ENCODE measurements at regions not wholly inside any gene's neighbourhood (a gene's known extent, or its start where the extent isn't known, plus 50 kb on each side); places are given as distances from the start of the nearest gene placed in this dataset.
"Not testable (repeated sequence)": the region's sequence is repeated elsewhere in the genome, so short reads cannot be mapped to it uniquely, and the experiment has no call there.

- DNase-seq; intact Hi-C loops (cut with DNase I): not testable (repeated sequence)
Observed at GRCh38 chr9:42421630-42422029, 238.2 kb downstream of the SPATA31A6 start.

GRCh38 chr9:42430674-42431615 is 247.5 kb downstream of the SPATA31A6 start:
- DNase-seq; intact Hi-C loops (cut with DNase I): not testable (repeated sequence)

- DNase-seq, result not testable (repeated sequence)
Observed at GRCh38 chr9:42431616-42432010, 248.2 kb downstream of the SPATA31A6 start.

GRCh38 chr9:42434844-42435714 is 251.6 kb downstream of the SPATA31A6 start:
- intact Hi-C loops (cut with DNase I), result not testable (repeated sequence)
- peak in 1 of 10 donors; percentile 75 for DNase-seq

More at GRCh38 chr9:42431616-42432010, 248.2 kb downstream of the SPATA31A6 start:
- intact Hi-C loops (cut with DNase I), result not testable (repeated sequence)

- intact Hi-C loops (cut with DNase I), result not testable (repeated sequence)
Observed at GRCh38 chr9:42435715-42436342, 252.4 kb downstream of the SPATA31A6 start.

GRCh38 chr9:42437057-42437759 is 253.7 kb downstream of the SPATA31A6 start:
- DNase-seq; intact Hi-C loops (cut with DNase I): not testable (repeated sequence)

More at GRCh38 chr9:42435715-42436342, 252.4 kb downstream of the SPATA31A6 start:
- DNase-seq, result peak in 2 of 10 donors; percentile 74 to 76

GRCh38 chr9:42442680-42443079 is 259.2 kb downstream of the SPATA31A6 start:
- intact Hi-C loops (cut with DNase I); DNase-seq: not testable (repeated sequence)

GRCh38 chr9:42443414-42443813 is 260.0 kb downstream of the SPATA31A6 start:
- intact Hi-C loops (cut with DNase I); DNase-seq: not testable (repeated sequence)

- DNase-seq; intact Hi-C loops (cut with DNase I): not testable (repeated sequence)
Observed at GRCh38 chr9:42461436-42461835, 278.0 kb downstream of the SPATA31A6 start.

- DNase-seq; intact Hi-C loops (cut with DNase I): not testable (repeated sequence)
Observed at GRCh38 chr9:42461863-42462262, 278.4 kb downstream of the SPATA31A6 start.

- not testable (repeated sequence) for DNase-seq
Observed at GRCh38 chr9:42463981-42464380, 280.5 kb downstream of the SPATA31A6 start.

GRCh38 chr9:42470577-42470976 is 287.1 kb downstream of the SPATA31A6 start:
- peak in 1 of 10 donors; percentile 18 for DNase-seq
- intact Hi-C loops (cut with DNase I), result not testable (repeated sequence)

More at GRCh38 chr9:42463981-42464380, 280.5 kb downstream of the SPATA31A6 start:
- intact Hi-C loops (cut with DNase I), result not testable (repeated sequence)

GRCh38 chr9:42490989-42491388 is 307.5 kb downstream of the SPATA31A6 start:
- intact Hi-C loops (cut with DNase I), result not testable (repeated sequence)

GRCh38 chr9:42502620-42503264 is 319.3 kb downstream of the SPATA31A6 start:
- peak in 2 of 10 donors; percentile 72 to 82 for DNase-seq
- intact Hi-C loops (cut with DNase I), result not testable (repeated sequence)

More at GRCh38 chr9:42490989-42491388, 307.5 kb downstream of the SPATA31A6 start:
- DNase-seq, result not testable (repeated sequence)

GRCh38 chr9:42508111-42508510 is 324.7 kb downstream of the SPATA31A6 start:
- DNase-seq; intact Hi-C loops (cut with DNase I): not testable (repeated sequence)

- DNase-seq; intact Hi-C loops (cut with DNase I): not testable (repeated sequence)
Observed at GRCh38 chr9:42513535-42513934, 330.1 kb downstream of the SPATA31A6 start.

GRCh38 chr9:42534325-42534983 is 351.0 kb downstream of the SPATA31A6 start:
- intact Hi-C loops (cut with DNase I), result not testable (repeated sequence)
- peak in 2 of 10 donors; percentile 19 to 34 for DNase-seq

- intact Hi-C loops (cut with DNase I), result not testable (repeated sequence)
- DNase-seq, result peak in 6 of 10 donors; percentile 1 to 87 (median 36)
Observed at GRCh38 chr9:42534984-42535325, 351.5 kb downstream of the SPATA31A6 start.
